C4-2B (cell line): ENCODE measurements at regions not wholly inside any gene's neighbourhood (a gene's known extent, or its start where the extent isn't known, plus 50 kb on each side); places are given as distances from the start of the nearest gene placed in this dataset.
"Not testable (repeated sequence)": the region's sequence is repeated elsewhere in the genome, so short reads cannot be mapped to it uniquely, and the experiment has no call there.

Experiments
- H3K27ac ChIP-seq: fragments of 450-650 bp; 2 replicates; pipeline ENCODE4 v1.5.1; 2017
- CTCF ChIP-seq: fragments of 450-650 bp; conservative IDR thresholded peaks from 2 replicates; pipeline ENCODE4 v1.5.1; 2017; ENCODE audit warnings: mild to moderate bottlenecking
- ZFX ChIP-seq: fragments of 450-650 bp; IDR thresholded peaks from 2 replicates; pipeline ENCODE4 v1.6.1; 2017

DNA sequence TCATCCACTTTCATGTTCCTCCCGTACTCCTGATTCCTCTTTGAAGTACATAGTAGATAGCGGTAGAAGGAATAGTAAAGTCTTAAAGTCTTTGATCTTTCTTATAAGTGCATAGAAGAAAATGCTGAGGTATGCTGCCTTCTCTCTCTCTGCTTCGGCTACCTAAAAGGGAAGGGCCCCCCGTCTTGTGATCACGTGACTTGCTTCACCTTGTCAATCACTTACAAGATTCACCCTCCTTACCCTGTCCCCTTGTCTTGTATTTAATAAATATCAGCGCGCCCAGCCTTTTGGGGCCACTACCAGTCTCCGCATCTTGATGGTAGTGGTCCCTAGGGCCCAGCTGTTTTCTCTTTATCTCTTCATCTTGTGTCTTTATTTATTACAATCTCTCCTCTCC is 932.2 kb upstream of the FANCL start:
- no peak for TF ChIP-seq ZFX
- TF ChIP-seq CTCF: no peak
- no peak overlapping the region for H3K27ac ChIP-seq

DNA sequence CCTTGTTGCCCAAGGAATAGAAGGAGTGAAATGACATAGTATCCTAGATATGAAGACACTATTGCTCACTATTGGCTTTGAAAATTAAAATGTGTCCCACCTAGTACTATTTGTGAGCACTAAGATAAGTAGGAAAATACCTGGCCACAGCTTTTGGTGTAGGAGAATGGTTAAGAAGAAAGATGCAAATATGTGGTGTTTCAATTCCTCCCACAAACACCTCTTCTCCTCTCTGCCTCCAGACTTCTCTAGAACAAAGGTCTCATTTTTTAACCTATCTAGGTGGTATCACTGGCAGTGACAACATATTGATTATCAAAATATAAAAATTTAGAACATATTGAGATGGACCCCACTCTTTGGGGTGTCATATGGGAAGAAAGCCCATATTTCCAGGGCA is 929.9 kb upstream of the FANCL start:
- H3K27ac ChIP-seq: no peak overlapping the region
- no peak for TF ChIP-seq ZFX
- no peak for TF ChIP-seq CTCF

GRCh38 chr2:59168766-59169165 is 927.6 kb upstream of the FANCL start:
- TF ChIP-seq CTCF (no peak), ZFX (no peak)
- no peak overlapping the region for H3K27ac ChIP-seq

GRCh38 chr2:59167514-59167913 is 926.4 kb upstream of the FANCL start:
- TF ChIP-seq ZFX (no peak), CTCF (no peak)

GRCh38 chr2:59157908-59158307 is 916.8 kb upstream of the FANCL start:
- not testable (repeated sequence) for H3K27ac ChIP-seq

More at GRCh38 chr2:59167514-59167913, 926.4 kb upstream of the FANCL start:
- no peak overlapping the region for H3K27ac ChIP-seq

GRCh38 chr2:59151805-59152204 is 910.7 kb upstream of the FANCL start:
- TF ChIP-seq ZFX (no peak), CTCF (no peak)
- H3K27ac ChIP-seq: no peak overlapping the region

GRCh38 chr2:59150217-59150849 is 909.2 kb upstream of the FANCL start:
- H3K27ac ChIP-seq: no peak overlapping the region
- TF ChIP-seq ZFX: no peak
- TF ChIP-seq CTCF: no peak

DNA sequence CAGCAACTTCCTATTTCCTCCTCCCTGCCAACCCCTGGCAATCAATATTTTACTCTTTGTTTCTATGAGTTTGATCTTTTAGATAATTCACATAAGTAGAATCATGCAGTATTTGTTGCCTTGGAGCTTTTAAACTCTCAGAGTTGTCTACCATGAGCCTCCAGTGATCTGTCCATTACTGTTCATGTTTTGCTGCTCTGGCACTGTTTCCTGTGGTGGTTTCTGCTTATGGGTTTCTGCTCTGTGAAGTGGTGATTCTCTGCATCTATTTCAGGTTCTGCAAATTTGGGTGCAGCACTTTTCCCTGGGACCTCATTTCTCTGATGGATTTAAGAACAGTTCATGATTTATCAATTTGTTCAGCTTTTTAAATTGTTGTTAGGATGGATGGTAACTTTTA is 908.1 kb upstream of the FANCL start:
- no peak overlapping the region for H3K27ac ChIP-seq
- TF ChIP-seq ZFX: no peak
- no peak for TF ChIP-seq CTCF
